OCI-LY1 (cell line): ENCODE measurements at regions not wholly inside any gene's neighbourhood (a gene's known extent, or its start where the extent isn't known, plus 50 kb on each side); places are given as distances from the start of the nearest gene placed in this dataset.

Experiments used
- H2AFZ ChIP-seq: fragments of 200-600 bp; sonication (generic), shearing (Covaris generic); 2 replicates; pipeline ENCODE4 v1.6.0; 2014; ENCODE audit warnings: antibody characterized with exemption, mild to moderate bottlenecking, low read length
- H3F3A ChIP-seq: fragments of 200-600 bp; sonication (generic), shearing (Covaris generic); 2 replicates; pipeline ENCODE4 v1.6.0; 2014; ENCODE audit warnings: mild to moderate bottlenecking, antibody characterized with exemption, low read length, moderate library complexity; ENCODE audit not compliant: insufficient read depth
- H3K27ac ChIP-seq: fragments of 200-600 bp; sonication (generic); 2 replicates; pipeline ENCODE4 v1.5.1; 2014; ENCODE audit warnings: low read length, mixed run types, mild to moderate bottlenecking, low read depth; ENCODE audit not compliant: poor library complexity, severe bottlenecking
- H3K27me3 ChIP-seq: fragments of 200-600 bp; sonication (generic); 2 replicates; pipeline ENCODE4 v1.6.0; 2014; ENCODE audit warnings: antibody characterized with exemption, mild to moderate bottlenecking, low read length, moderate library complexity; ENCODE audit not compliant: insufficient read depth
- H3K36me3 ChIP-seq: fragments of 200-600 bp; sonication (generic); 2 replicates; pipeline ENCODE4 v1.6.1; 2014; ENCODE audit warnings: mild to moderate bottlenecking, antibody characterized with exemption, low read length, moderate library complexity, mixed read lengths; ENCODE audit not compliant: insufficient read depth
- H3K4me1 ChIP-seq: fragments of 200-600 bp; sonication (generic); 2 replicates; pipeline ENCODE4 v1.5.1; 2014; ENCODE audit warnings: mild to moderate bottlenecking, low read length, moderate library complexity; ENCODE audit not compliant: insufficient read depth, severe bottlenecking
- H3K4me2 ChIP-seq: fragments of 200-600 bp; sonication (generic), shearing (Covaris generic); 2 replicates; pipeline ENCODE4 v1.6.1; 2014; ENCODE audit warnings: low read length
- H3K4me3 ChIP-seq: fragments of 200-600 bp; sonication (generic); 2 replicates; pipeline ENCODE4 v1.5.1; 2014; ENCODE audit warnings: low read length, low read depth, mild to moderate bottlenecking, mixed read lengths; ENCODE audit not compliant: poor library complexity, severe bottlenecking
- H3K79me2 ChIP-seq: fragments of 200-600 bp; shearing (Covaris generic); 2 replicates; pipeline ENCODE4 v1.6.1; 2016; ENCODE audit warnings: mixed run types, low read length, mixed read lengths; ENCODE audit not compliant: insufficient read depth
- H3K9ac ChIP-seq: fragments of 200-600 bp; sonication (generic), shearing (Covaris generic); 2 replicates; pipeline ENCODE4 v1.6.1; 2014; ENCODE audit warnings: mild to moderate bottlenecking, low read length, mixed read lengths
- H3K9me2 ChIP-seq: fragments of 200-600 bp; sonication (generic), shearing (Covaris generic); 2 replicates; pipeline ENCODE4 v1.6.1; 2014; ENCODE audit warnings: low read depth, mild to moderate bottlenecking, low read length, mixed read lengths
- H3K9me3 ChIP-seq: fragments of 200-600 bp; shearing (Covaris generic); 2 replicates; pipeline ENCODE4 v1.6.1; 2014; ENCODE audit warnings: low read length, mixed read lengths
- H4K20me1 ChIP-seq: fragments of 200-600 bp; sonication (generic), shearing (Covaris generic); 2 replicates; pipeline ENCODE4 v1.6.0; 2016; ENCODE audit warnings: mild to moderate bottlenecking, low read length; ENCODE audit not compliant: insufficient read depth
- EZH2 ChIP-seq: fragments of 200-600 bp; sonication (generic), shearing (Covaris generic); IDR thresholded peaks from 2 replicates; pipeline ENCODE4 v1.8.0; 2017; ENCODE audit warnings: borderline replicate concordance, mixed run types, mild to moderate bottlenecking, antibody characterized with exemption, low read length, moderate library complexity, mixed read lengths
- TF ChIP-seq, protein P1 (sequence below): fragments of 200-600 bp; sonication (generic), shearing (Covaris generic); IDR thresholded peaks from 2 replicates; pipeline ENCODE4 v1.5.1; 2017; ENCODE audit warnings: mild to moderate bottlenecking, antibody characterized with exemption, low read length, moderate library complexity, mixed read lengths

DNA sequence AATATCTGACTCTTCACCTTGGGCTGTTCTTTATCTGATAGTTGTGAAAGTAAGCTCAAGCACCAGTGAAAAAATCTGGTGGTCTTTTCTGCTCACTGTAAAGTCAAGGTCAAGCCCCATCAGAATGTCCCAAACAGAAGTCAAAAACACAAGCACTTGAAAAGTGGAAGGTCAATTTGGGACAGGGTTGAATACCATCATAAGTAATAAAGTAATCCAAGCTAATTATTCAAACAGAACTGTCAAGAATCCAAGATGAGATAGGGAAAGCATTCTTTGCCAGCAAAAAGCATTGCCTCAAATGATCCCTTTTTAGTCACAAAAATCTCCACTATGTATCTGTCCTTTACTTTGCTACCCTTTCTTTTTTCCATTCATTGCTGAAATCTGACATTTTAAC is 430.1 kb upstream of the NPVF start:
- Histone ChIP-seq H3K27ac (no peak overlapping the region), H3K4me2 (no peak overlapping the region), H3K9me2 (no peaks in the 10 kb centered on the region), H3K4me3 (no peak overlapping the region), H3K9me3 (no peaks in the 10 kb centered on the region), H3K4me1 (no peaks in the 10 kb centered on the region), H4K20me1 (no peaks in the 10 kb centered on the region), H3K9ac (no peak overlapping the region), H3F3A (no peaks in the 10 kb centered on the region), H2AFZ (no peak overlapping the region), H3K27me3 (no peaks in the 10 kb centered on the region), H3K79me2 (no peaks in the 10 kb centered on the region), H3K36me3 (no peaks in the 10 kb centered on the region)
- TF ChIP-seq, protein P1, sequence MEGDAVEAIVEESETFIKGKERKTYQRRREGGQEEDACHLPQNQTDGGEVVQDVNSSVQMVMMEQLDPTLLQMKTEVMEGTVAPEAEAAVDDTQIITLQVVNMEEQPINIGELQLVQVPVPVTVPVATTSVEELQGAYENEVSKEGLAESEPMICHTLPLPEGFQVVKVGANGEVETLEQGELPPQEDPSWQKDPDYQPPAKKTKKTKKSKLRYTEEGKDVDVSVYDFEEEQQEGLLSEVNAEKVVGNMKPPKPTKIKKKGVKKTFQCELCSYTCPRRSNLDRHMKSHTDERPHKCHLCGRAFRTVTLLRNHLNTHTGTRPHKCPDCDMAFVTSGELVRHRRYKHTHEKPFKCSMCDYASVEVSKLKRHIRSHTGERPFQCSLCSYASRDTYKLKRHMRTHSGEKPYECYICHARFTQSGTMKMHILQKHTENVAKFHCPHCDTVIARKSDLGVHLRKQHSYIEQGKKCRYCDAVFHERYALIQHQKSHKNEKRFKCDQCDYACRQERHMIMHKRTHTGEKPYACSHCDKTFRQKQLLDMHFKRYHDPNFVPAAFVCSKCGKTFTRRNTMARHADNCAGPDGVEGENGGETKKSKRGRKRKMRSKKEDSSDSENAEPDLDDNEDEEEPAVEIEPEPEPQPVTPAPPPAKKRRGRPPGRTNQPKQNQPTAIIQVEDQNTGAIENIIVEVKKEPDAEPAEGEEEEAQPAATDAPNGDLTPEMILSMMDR: no peak
- TF ChIP-seq EZH2: no peak

DNA sequence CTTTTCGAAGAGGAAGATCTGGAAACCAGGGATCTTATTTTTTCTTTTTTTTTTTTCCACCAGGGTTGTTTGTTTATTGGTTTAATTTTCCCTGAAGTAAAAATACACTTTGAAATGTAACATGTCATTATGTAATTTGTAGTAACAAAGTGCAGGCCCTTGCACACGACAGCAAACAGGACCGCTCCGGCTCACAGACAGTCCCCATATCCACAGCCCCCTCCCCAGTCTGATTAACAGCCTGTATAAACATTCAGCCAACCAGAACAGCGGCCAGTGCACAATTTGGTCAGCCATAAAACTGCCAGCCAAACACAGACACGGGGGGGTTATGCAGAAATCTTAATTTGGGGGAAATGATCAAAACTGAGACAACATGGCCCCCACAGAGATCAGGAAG is 431.6 kb upstream of the NPVF start:
- Histone ChIP-seq H3K27me3 (no peaks in the 10 kb centered on the region), H3K9me3 (no peaks in the 10 kb centered on the region), H3K36me3 (no peaks in the 10 kb centered on the region), H3K27ac (no peak overlapping the region), H3K4me2 (no peak overlapping the region), H3K9ac (no peak overlapping the region), H3K9me2 (no peaks in the 10 kb centered on the region), H4K20me1 (no peaks in the 10 kb centered on the region), H3K79me2 (no peaks in the 10 kb centered on the region), H2AFZ (no peak overlapping the region), H3K4me1 (no peaks in the 10 kb centered on the region), H3F3A (no peaks in the 10 kb centered on the region), H3K4me3 (no peak overlapping the region)
- TF ChIP-seq, protein P1: no peak
- no peak for TF ChIP-seq EZH2

DNA sequence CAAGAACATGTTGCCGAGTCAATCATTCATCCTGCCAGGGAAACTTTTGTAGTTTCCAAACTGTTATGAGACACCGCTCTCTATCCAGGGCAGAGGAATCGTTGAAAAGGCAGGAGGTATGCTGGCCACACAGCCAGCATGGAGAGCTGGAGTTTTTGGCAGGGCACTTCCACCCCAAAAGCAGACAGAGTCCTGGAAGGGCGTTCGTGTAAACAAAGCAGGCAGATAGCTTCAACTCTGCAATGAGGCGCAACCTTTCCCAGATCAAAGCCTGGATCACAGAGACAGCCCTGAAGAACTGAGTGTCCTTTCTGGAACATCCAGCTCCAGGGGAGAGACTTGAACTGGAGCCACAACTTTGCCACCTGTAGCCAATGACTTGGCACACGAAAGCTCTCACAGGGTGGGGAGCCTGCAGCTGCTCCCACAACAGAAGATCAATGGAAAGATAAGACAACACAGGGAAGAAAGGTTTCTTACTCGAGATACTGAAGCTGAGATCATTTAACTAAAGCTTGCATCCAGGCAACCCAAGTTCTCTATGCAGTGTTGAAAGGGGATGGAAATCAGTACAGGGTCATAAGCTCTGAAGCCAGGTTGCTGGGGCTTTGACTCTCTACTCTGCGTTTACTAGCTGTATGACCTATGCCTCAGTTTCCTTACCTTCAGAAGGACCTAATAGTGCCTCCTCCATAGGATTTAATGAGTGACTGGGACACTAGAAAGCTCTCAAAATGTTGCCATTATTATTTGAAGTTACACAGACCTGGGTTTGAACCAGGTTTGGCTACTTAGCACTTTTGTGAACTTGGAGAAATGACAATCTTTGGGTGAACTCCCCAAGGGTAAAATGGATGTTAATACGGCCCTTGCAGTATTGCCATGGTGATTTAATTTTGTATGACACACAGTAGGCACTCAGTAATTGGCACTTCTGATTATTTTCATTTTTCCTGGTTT is 434.8 kb upstream of the NPVF start:
- no peak overlapping the region for H3K9ac ChIP-seq
- no peaks in the 10 kb centered on the region for H4K20me1 ChIP-seq
- H3K9me2 ChIP-seq: no peaks in the 10 kb centered on the region
- no peak overlapping the region for H3K4me2 ChIP-seq
- H3K27ac ChIP-seq: no peak overlapping the region
- H3K36me3 ChIP-seq: no peaks in the 10 kb centered on the region
- no peak overlapping the region for H3K4me3 ChIP-seq
- no peaks in the 10 kb centered on the region for H3K4me1 ChIP-seq
- no peaks in the 10 kb centered on the region for H3K79me2 ChIP-seq
- H2AFZ ChIP-seq: no peak overlapping the region
- TF ChIP-seq EZH2: no peak
- TF ChIP-seq, protein P1: no peak
- H3F3A ChIP-seq: no peaks in the 10 kb centered on the region
- no peaks in the 10 kb centered on the region for H3K27me3 ChIP-seq
- no peaks in the 10 kb centered on the region for H3K9me3 ChIP-seq
